HEK293 (cell line): ENCODE measurements at regions not wholly inside any gene's neighbourhood (a gene's known extent, or its start where the extent isn't known, plus 50 kb on each side); places are given as distances from the start of the nearest gene placed in this dataset.

ENCODE experiments used
- BCL11A ChIP-seq: fragments of 450-650 bp; formaldehyde crosslinking; IDR thresholded peaks from 2 replicates; pipeline ENCODE4 v1.5.1; 2016; ENCODE audit warnings: low read depth, missing biosample characterization, missing genetic modification characterization
- CTCF ChIP-seq: fragments of 450-650 bp; formaldehyde crosslinking; IDR thresholded peaks from 2 replicates; pipeline ENCODE4 v1.5.1; 2016; ENCODE audit warnings: missing biosample characterization, missing genetic modification characterization
- HOXC10 ChIP-seq: sonication (generic); formaldehyde crosslinking; IDR thresholded peaks from 2 replicates; pipeline ENCODE4 v1.8.1; 2023; ENCODE audit warnings: mild to moderate bottlenecking, missing genetic modification reagents
- KLF16 ChIP-seq: fragments of 450-650 bp; formaldehyde crosslinking; IDR thresholded peaks from 2 replicates; pipeline ENCODE4 v1.5.1; 2017; ENCODE audit warnings: missing biosample characterization, missing genetic modification characterization
- MYNN ChIP-seq: fragments of 450-650 bp; formaldehyde crosslinking; IDR thresholded peaks from 2 replicates; pipeline ENCODE4 v1.5.1; 2016; ENCODE audit warnings: missing biosample characterization, missing genetic modification characterization, borderline replicate concordance
- MZF1 ChIP-seq: fragments of 450-650 bp; formaldehyde crosslinking; IDR thresholded peaks from 2 replicates; pipeline ENCODE4 v1.5.1; 2017; ENCODE audit warnings: missing biosample characterization, missing genetic modification characterization, borderline replicate concordance
- PRDM10 ChIP-seq: fragments of 450-650 bp; formaldehyde crosslinking; IDR thresholded peaks from 2 replicates; pipeline ENCODE4 v1.5.1; 2016; ENCODE audit warnings: missing biosample characterization, missing genetic modification characterization
- REST ChIP-seq: fragments of 450-650 bp; formaldehyde crosslinking; IDR thresholded peaks from 2 replicates; pipeline ENCODE4 v1.5.1; 2016; ENCODE audit warnings: missing biosample characterization, missing genetic modification characterization
- TCF7L2 ChIP-seq: IDR thresholded peaks from 2 replicates; pipeline ENCODE4 v1.6.1; 2011; ENCODE audit warnings: low read depth, mild to moderate bottlenecking, inconsistent platforms, low read length, moderate library complexity, borderline replicate concordance
- ZBTB49 ChIP-seq: fragments of 450-650 bp; formaldehyde crosslinking; IDR thresholded peaks from 2 replicates; pipeline ENCODE4 v1.5.1; 2016; ENCODE audit warnings: missing biosample characterization, missing genetic modification characterization, low read depth
- ZNF302 ChIP-seq: fragments of 450-650 bp; formaldehyde crosslinking; IDR thresholded peaks from 2 replicates; pipeline ENCODE4 v1.5.1; 2016; ENCODE audit warnings: missing biosample characterization, missing genetic modification characterization, low read depth
- ZNF488 ChIP-seq: fragments of 450-650 bp; formaldehyde crosslinking; IDR thresholded peaks from 2 replicates; pipeline ENCODE4 v1.5.1; 2016; ENCODE audit warnings: missing biosample characterization, missing genetic modification characterization
- ZNF777 ChIP-seq: fragments of 450-650 bp; formaldehyde crosslinking; IDR thresholded peaks from 2 replicates; pipeline ENCODE4 v1.5.1; 2017; ENCODE audit warnings: missing biosample characterization, missing genetic modification characterization, borderline replicate concordance

- no peak for TF ChIP-seq ZNF777 (tag by site-specific recombination)
- no peak for TF ChIP-seq MZF1
- no peak for TF ChIP-seq MYNN (tag by site-specific recombination)
- TF ChIP-seq ZBTB49 (tag by site-specific recombination), result no peak
- TF ChIP-seq BCL11A (tag by site-specific recombination), result no peak
- no peak for TF ChIP-seq CTCF (tag by site-specific recombination)
- no peak for TF ChIP-seq PRDM10 (tag by site-specific recombination)
- no peak for TF ChIP-seq ZNF302
- TF ChIP-seq ZNF488 (tag by site-specific recombination), result no peak
- TF ChIP-seq HOXC10, result no peak
- TF ChIP-seq REST, result no peak
- no peak for TF ChIP-seq KLF16
- no peak for TF ChIP-seq TCF7L2
Measured at GRCh38 chr12:126418400-126418799, 1353.2 kb downstream of the AACS start.
